ENCODE measurements at regions not wholly inside any gene's neighbourhood (a gene's known extent, or its start where the extent isn't known, plus 50 kb on each side); places are given as distances from the start of the nearest gene placed in this dataset.

DNA sequence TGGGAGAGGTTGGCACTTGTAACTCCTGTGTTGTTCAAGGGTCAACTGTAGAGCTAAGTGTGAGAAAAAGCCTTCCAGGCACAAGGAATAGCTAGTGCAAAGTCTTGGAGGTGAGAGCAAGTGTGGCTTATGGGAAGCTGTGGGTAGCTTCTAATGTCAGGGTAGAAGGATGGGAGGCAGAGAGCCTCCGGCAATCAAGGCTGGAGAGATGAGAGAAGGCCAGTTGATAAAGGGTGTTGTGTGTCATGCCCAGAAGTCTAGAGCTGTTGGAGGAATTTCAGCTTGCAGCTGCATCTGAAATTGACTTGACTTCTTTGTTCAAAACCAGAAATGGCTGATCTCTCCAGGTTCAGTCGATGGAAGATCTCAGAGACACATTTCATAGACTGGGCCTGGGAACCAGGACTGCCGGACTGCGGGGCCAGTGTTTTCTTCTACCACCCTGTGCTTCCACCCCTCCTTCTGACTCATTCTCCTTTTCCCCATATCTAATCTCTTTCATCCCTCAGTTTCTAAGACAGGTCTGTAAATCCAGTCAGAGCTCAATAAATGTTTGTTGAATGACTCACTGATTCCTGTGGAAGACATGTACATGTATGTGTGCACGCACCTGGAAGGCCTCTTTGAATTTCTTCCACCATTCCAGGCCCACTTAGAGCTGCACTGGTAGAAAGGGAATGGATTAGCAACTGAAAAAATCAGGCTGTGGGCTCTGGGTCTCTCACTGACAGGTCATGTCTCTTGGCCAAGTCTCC lies 67.8 kb upstream of the KLF4 start:
- no peaks in the 10 kb centered on the region for H3K27me3 ChIP-seq
- no peak overlapping the region for H3K27ac ChIP-seq (replicated peaks in 1 of 4)
- no peaks in the 10 kb centered on the region for H3K4me1 ChIP-seq
- H3K4me3 ChIP-seq: no peak overlapping the region
- intact Hi-C loops (cut with DNase I): no loop called here
- TF ChIP-seq, protein P1, sequence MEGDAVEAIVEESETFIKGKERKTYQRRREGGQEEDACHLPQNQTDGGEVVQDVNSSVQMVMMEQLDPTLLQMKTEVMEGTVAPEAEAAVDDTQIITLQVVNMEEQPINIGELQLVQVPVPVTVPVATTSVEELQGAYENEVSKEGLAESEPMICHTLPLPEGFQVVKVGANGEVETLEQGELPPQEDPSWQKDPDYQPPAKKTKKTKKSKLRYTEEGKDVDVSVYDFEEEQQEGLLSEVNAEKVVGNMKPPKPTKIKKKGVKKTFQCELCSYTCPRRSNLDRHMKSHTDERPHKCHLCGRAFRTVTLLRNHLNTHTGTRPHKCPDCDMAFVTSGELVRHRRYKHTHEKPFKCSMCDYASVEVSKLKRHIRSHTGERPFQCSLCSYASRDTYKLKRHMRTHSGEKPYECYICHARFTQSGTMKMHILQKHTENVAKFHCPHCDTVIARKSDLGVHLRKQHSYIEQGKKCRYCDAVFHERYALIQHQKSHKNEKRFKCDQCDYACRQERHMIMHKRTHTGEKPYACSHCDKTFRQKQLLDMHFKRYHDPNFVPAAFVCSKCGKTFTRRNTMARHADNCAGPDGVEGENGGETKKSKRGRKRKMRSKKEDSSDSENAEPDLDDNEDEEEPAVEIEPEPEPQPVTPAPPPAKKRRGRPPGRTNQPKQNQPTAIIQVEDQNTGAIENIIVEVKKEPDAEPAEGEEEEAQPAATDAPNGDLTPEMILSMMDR (IDR thresholded peaks at IDR 0.05): no peak
- TF ChIP-seq EP300 (IDR thresholded peaks at IDR 0.05) (no peak), POLR2A (IDR thresholded peaks at IDR 0.05; ENCODE audit: low read depth) (no peak), POLR2AphosphoS5 (IDR thresholded peaks at IDR 0.05) (no peak)
- H3K36me3 ChIP-seq: no peaks in the 10 kb centered on the region
- WGBS: 94% methylated on average over 5 of the region's 5 CpGs
- no peaks in the 10 kb centered on the region for H3K9me3 ChIP-seq
- DNase-seq (ENCODE audit: extremely low spot score): no peak

DNA sequence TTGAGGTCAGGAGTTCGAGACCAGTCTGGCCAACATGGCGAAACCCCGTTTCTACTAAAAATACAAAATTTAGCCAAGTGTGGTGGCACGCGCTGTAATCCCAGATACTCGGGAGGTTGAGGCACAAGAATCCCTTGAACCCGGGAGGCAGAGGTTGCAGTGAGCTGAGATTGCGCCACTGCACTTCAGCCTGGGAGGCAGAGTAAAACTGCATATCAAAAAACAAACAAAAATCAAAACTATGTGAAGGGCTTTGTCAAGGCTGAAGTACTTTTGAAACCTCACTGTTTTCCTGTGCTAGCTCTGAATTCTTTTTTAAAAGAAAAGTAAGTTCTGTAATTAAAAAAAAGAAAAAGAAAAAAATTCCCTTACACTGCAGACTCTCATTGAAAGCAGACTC lies 65.1 kb upstream of the KLF4 start:
- 93% methylated on average over 8 of the region's 8 CpGs for WGBS
- intact Hi-C loops (cut with DNase I): no loop called here

DNA sequence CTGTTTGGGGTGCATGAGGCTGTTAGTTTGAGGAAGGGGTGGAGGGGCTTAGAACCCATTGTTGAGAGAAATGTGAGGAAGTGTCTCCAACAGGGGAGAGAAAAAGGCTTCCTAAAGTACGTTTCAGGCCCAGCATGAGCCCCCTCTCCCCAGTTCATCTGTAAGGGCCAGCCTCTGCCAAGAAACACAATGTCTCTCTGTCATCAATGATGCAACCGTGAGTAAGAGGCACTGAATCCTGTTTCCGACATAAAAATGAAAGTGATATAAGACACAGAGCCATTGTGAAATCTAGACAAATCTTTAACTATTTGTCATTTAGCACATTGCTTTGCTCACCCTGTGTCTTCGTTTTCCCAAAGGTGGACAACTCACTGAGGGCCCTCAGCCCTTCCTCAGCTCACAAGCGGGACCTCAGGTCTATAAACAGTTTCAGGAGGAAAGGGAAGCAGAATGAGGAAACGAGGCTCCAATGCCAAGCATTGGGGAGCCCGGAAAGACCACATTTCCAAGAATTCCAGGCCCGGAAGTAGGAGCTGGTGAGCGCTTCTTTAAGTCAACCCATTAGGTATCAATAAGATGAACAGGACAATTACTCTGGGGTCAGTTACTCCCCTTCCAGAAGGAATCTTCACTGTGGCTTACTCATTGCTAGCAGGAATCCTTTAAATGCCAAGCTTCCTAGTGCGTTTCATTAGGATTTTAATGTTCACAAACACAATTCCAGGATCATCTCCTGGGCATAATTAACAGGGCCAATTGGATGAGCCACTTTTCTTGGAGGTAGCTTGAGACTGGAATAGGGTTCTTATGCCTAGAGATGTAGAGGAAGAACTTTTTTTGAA lies 59.0 kb upstream of the KLF4 start:
- intact Hi-C loops (cut with DNase I): no loop called here
- DNase-seq (ENCODE audit: extremely low spot score): no peak
- WGBS: 45% methylated on average over 10 of the region's 10 CpGs

More for the DNA sequence above, 65.1 kb upstream of the KLF4 start:
- no peak overlapping the region for H3K4me3 ChIP-seq
- H3K9me3 ChIP-seq: no peaks in the 10 kb centered on the region
- H3K27ac ChIP-seq (replicated peaks in 1 of 4): no peak overlapping the region
- no peaks in the 10 kb centered on the region for H3K4me1 ChIP-seq
- no peaks in the 10 kb centered on the region for H3K27me3 ChIP-seq
- H3K36me3 ChIP-seq: no peaks in the 10 kb centered on the region
- TF ChIP-seq POLR2A (IDR thresholded peaks at IDR 0.05; ENCODE audit: low read depth) (no peak), EP300 (IDR thresholded peaks at IDR 0.05) (no peak), POLR2AphosphoS5 (IDR thresholded peaks at IDR 0.05) (no peak)
- TF ChIP-seq, protein P1 (IDR thresholded peaks at IDR 0.05): no peak
- no peak for DNase-seq (ENCODE audit: extremely low spot score)

DNA sequence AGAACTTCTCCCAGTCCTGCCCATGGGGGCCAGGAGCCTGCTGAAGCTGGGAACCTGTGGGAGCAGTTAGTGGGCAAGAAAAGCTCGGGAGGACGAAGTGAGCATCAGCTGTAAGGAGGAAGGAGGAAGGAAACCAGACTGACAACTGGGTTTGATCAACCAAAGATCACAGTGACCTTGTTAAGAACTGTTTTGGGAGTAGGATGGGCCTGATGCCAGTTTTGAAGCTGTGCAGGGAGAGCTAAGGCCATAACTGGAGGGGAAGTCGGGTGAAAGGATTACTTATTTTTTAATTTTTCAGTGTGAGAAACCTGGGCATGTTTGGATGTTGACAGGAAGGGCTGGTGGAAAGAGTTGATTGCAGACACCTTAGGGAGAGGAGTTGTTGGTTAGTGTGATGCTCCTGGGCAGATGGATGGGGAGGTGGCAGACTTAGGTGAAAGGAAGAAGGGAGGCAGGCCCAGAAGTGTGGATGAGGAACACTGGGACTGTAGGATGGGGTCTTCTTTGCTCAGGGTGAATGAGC lies 58.3 kb upstream of the KLF4 start:
- no peak for TF ChIP-seq POLR2AphosphoS5 (IDR thresholded peaks at IDR 0.05)
- TF ChIP-seq POLR2A (IDR thresholded peaks at IDR 0.05; ENCODE audit: low read depth): no peak
- no peak for TF ChIP-seq EP300 (IDR thresholded peaks at IDR 0.05)
- TF ChIP-seq, protein P1 (IDR thresholded peaks at IDR 0.05): no peak
- DNase-seq (ENCODE audit: extremely low spot score): no peak
- intact Hi-C loops (cut with DNase I): no loop called here

More for the DNA sequence above, 59.0 kb upstream of the KLF4 start:
- peaks cover 3 to 17% (median 13%) of the 10 kb centered on the region in 4 donors for H3K4me1 ChIP-seq
- no peaks in the 10 kb centered on the region for H3K36me3 ChIP-seq
- TF ChIP-seq POLR2AphosphoS5 (IDR thresholded peaks at IDR 0.05): peak; percentile 31 to 55
- TF ChIP-seq, protein P1 (IDR thresholded peaks at IDR 0.05): no peak
- peak overlapping the region in 2 of 4 donors; percentile 15 to 31 for H3K4me3 ChIP-seq
- H3K27me3 ChIP-seq: no peaks in the 10 kb centered on the region
- H3K9me3 ChIP-seq: no peaks in the 10 kb centered on the region
- H3K27ac ChIP-seq (replicated peaks in 1 of 4): peak overlapping the region; percentile 56 to 64 (median 61)

More for the DNA sequence above, 58.3 kb upstream of the KLF4 start:
- Histone ChIP-seq H3K36me3 (no peaks in the 10 kb centered on the region), H3K4me3 (no peak overlapping the region), H3K9me3 (no peaks in the 10 kb centered on the region), H3K27ac (replicated peaks in 1 of 4) (peak overlapping the region; percentile 44 to 64 (median 61)), H3K27me3 (no peaks in the 10 kb centered on the region), H3K4me1 (peaks cover 3 to 17% (median 13%) of the 10 kb centered on the region in 4 donors)
- WGBS: 30% methylated on average over 3 of the region's 3 CpGs
